Naive thymus-derived CD4-positive, alpha-beta T cell (primary cell): ENCODE measurements at regions not wholly inside any gene's neighbourhood (a gene's known extent, or its start where the extent isn't known, plus 50 kb on each side); places are given as distances from the start of the nearest gene placed in this dataset.

Source experiments
- ATAC-seq: fragments of 150-1000 bp; cut with Tn5 transposase; 2 replicates; pipeline ENCODE4 v1.10.0; 2021; ENCODE audit warnings: mild to moderate bottlenecking, moderate library complexity
- CTCF ChIA-PET: fragments of 350-600 bp; sonication (Branson Sonifier 250); formaldehyde crosslinking; loops from one replicate; lab custom pipeline; 2021; ENCODE audit warnings: antibody characterized with exemption; lab: Charles Lee
- POLR2A ChIA-PET: fragments of 350-600 bp; sonication (Branson Sonifier 250); formaldehyde crosslinking; loops from one replicate; lab custom pipeline; 2021; ENCODE audit warnings: antibody characterized with exemption, inconsistent platforms; lab: Charles Lee
- DNase-seq, 9 donors: peaks; one replicate each; pipeline versions ENCODE4 v3.0.0 to v3.0.0-alpha.2; 2020 to 2022; ENCODE audit warnings: mixed read lengths in 1 of 9
- H3K27ac ChIP-seq: one replicate; pipeline ENCODE4 v1.7.0; 2013; ENCODE audit warnings: mild to moderate bottlenecking, low read depth, low read length, moderate library complexity
- H3K27me3 ChIP-seq, 2 donors: one replicate each; pipeline ENCODE4 v1.7.0; 2013; ENCODE audit warnings: low read length in 2 of 2, mild to moderate bottlenecking in 2 of 2, moderate library complexity in 2 of 2; ENCODE audit not compliant: control insufficient read depth in 2 of 2, insufficient read depth in 2 of 2
- H3K36me3 ChIP-seq, 3 experiments: 1 replicate in 2 of 3; 2 replicates in 1 of 3; pipeline ENCODE4 v1.7.0; 2013; ENCODE audit warnings: low read length in 3 of 3, mild to moderate bottlenecking in 3 of 3, moderate library complexity in 1 of 3; ENCODE audit not compliant: insufficient read depth in 3 of 3, control insufficient read depth in 2 of 3
- H3K4me1 ChIP-seq, 2 donors: one replicate each; pipeline ENCODE4 v1.7.0; 2013; ENCODE audit warnings: low read length in 2 of 2, mild to moderate bottlenecking in 2 of 2, moderate library complexity in 1 of 2; ENCODE audit not compliant: control insufficient read depth in 2 of 2, insufficient read depth in 2 of 2
- H3K4me3 ChIP-seq: 2 replicates; pipeline ENCODE4 v1.7.0; 2013; ENCODE audit warnings: mild to moderate bottlenecking, low read length
- H3K9me3 ChIP-seq, 3 experiments: 1 replicate in 2 of 3; 2 replicates in 1 of 3; pipeline ENCODE4 v1.7.0; 2013; ENCODE audit warnings: low read length in 3 of 3; ENCODE audit not compliant: control insufficient read depth in 2 of 3
- H3K27ac Mint-ChIP-seq, 9 donors: one replicate each; pipeline ENCODE4 v1.8.0; 2020 to 2022; ENCODE audit warnings: mixed read lengths in 9 of 9, mild to moderate bottlenecking in 8 of 9, moderate library complexity in 5 of 9, inconsistent platforms in 2 of 9
- H3K27me3 Mint-ChIP-seq, 5 donors: one replicate each; pipeline ENCODE4 v1.8.0; 2021 to 2022; ENCODE audit warnings: mixed read lengths in 5 of 5, mild to moderate bottlenecking in 1 of 5
- H3K36me3 Mint-ChIP-seq, 5 donors: one replicate each; pipeline ENCODE4 v1.8.0; 2020 to 2022; ENCODE audit warnings: mixed read lengths in 5 of 5, mild to moderate bottlenecking in 3 of 5, inconsistent platforms in 1 of 5
- H3K4me1 Mint-ChIP-seq, 7 donors: one replicate each; pipeline ENCODE4 v1.8.0; 2020 to 2022; ENCODE audit warnings: mixed read lengths in 7 of 7, mild to moderate bottlenecking in 3 of 7, inconsistent platforms in 1 of 7
- H3K4me3 Mint-ChIP-seq, 10 donors: one replicate each; pipeline ENCODE4 v1.8.0; 2020 to 2022; ENCODE audit warnings: mild to moderate bottlenecking in 10 of 10, mixed read lengths in 10 of 10, moderate library complexity in 6 of 10, inconsistent platforms in 2 of 10
- H3K9me3 Mint-ChIP-seq, 11 donors: one replicate each; pipeline ENCODE4 v1.8.0; 2020 to 2022; ENCODE audit warnings: mixed read lengths in 11 of 11, mild to moderate bottlenecking in 4 of 11, inconsistent platforms in 1 of 11, moderate library complexity in 1 of 11
- intact Hi-C, 2 donors: fragments of 100-400 bp; cut with micrococcal nuclease; formaldehyde crosslinking; loops; one replicate each; pipeline ENCODE4 v1.15.1; 2023

- Mint-ChIP-seq H3K4me1 (peaks cover 34 to 67% (median 51%) of the 10 kb centered on the region in 7 donors), H3K36me3 (no peaks in the 10 kb centered on the region), H3K27me3 (peaks cover 0 to 34% (median 0%) of the 10 kb centered on the region in 5 donors), H3K27ac (peak overlapping the region in 8 of 9 donors; percentile 32 to 99 (median 98)), H3K4me3 (peak overlapping the region in 2 of 10 donors; percentile 39 to 64), H3K9me3 (no peaks in the 10 kb centered on the region)
- DNase-seq (no peak), ATAC-seq (no peak)
- Histone ChIP-seq H3K36me3 (no peaks in the 10 kb centered on the region), H3K4me3 (no peak overlapping the region), H3K27me3 (no peaks in the 10 kb centered on the region), H3K9me3 (no peaks in the 10 kb centered on the region), H3K4me1 (peaks cover 39 to 41% of the 10 kb centered on the region in 2 donors), H3K27ac (no peak overlapping the region)
- ChIA-PET POLR2A (interaction anchor here (1.1 to 7.5 kb wide), 3 partner anchors 29 to 419 kb away, joined by 3 to 40 read pairs (median 4); partner anchors contain the start of gene EXTL2), CTCF (interaction anchor here (0.6 to 6.9 kb wide), 3 partner anchors 41 to 391 kb away, joined by 5 to 94 read pairs (median 13); no protein-coding TSS in a partner anchor)
- intact Hi-C loops: loop anchor here (2.0 to 5.0 kb wide), 2 partner anchors 33 to 139 kb away; no protein-coding TSS in a partner anchor
Measured at GRCh38 chr1:101313356-101313755, 76.5 kb downstream of the S1PR1 start.

GRCh38 chr1:101314244-101314643 is 77.4 kb downstream of the S1PR1 start:
- peak overlapping the region in 4 of 9 donors; percentile 23 to 96 (median 54) for H3K27ac Mint-ChIP-seq
- H3K27me3 Mint-ChIP-seq: peaks cover 0 to 39% (median 0%) of the 10 kb centered on the region in 5 donors
- no peak overlapping the region for H3K27ac ChIP-seq
- H3K4me1 ChIP-seq: peaks cover 32 to 33% of the 10 kb centered on the region in 2 donors
- peak overlapping the region in 1 of 10 donors; percentile 2 for H3K4me3 Mint-ChIP-seq
- no peak overlapping the region for H3K4me3 ChIP-seq
- ChIA-PET CTCF (interaction anchor here (6.9 kb wide), 1 partner anchor 44 kb away, joined by 94 read pairs; no protein-coding TSS in a partner anchor), POLR2A (interaction anchor here (7.5 kb wide), 1 partner anchor 40 kb away, joined by 40 read pairs; no protein-coding TSS in a partner anchor)
- intact Hi-C loops: loop anchor here in 1 of 2 donors (2.0 to 5.0 kb wide), 2 partner anchors 19 to 138 kb away; no protein-coding TSS in a partner anchor
- ATAC-seq (no peak), DNase-seq (no peak)
- H3K36me3 Mint-ChIP-seq: no peaks in the 10 kb centered on the region
- no peaks in the 10 kb centered on the region for H3K27me3 ChIP-seq
- H3K4me1 Mint-ChIP-seq: peaks cover 31 to 58% (median 43%) of the 10 kb centered on the region in 7 donors
- no peaks in the 10 kb centered on the region for H3K36me3 ChIP-seq
- peaks cover 0 to under 1% (median 0%) of the 10 kb centered on the region in 11 donors for H3K9me3 Mint-ChIP-seq
- H3K9me3 ChIP-seq: no peaks in the 10 kb centered on the region

GRCh38 chr1:101316256-101316655 is 79.4 kb downstream of the S1PR1 start:
- Histone ChIP-seq H3K4me1 (peaks cover 17 to 18% of the 10 kb centered on the region in 2 donors), H3K4me3 (no peak overlapping the region), H3K36me3 (no peaks in the 10 kb centered on the region), H3K27ac (no peak overlapping the region), H3K9me3 (no peaks in the 10 kb centered on the region), H3K27me3 (no peaks in the 10 kb centered on the region)
- ChIA-PET CTCF (interaction anchor here (1.4 kb wide), 1 partner anchor 41 kb away, joined by 4 read pairs; no protein-coding TSS in a partner anchor), POLR2A (no interaction called here)
- H3K27ac Mint-ChIP-seq: peak overlapping the region in 1 of 9 donors; percentile 58
- ATAC-seq (no peak), DNase-seq (no peak)
- H3K36me3 Mint-ChIP-seq: no peaks in the 10 kb centered on the region
- H3K4me1 Mint-ChIP-seq: peaks cover 15 to 38% (median 23%) of the 10 kb centered on the region in 7 donors
- peaks cover 0 to 45% (median 0%) of the 10 kb centered on the region in 5 donors for H3K27me3 Mint-ChIP-seq
- intact Hi-C loops: no loop called here
- H3K9me3 Mint-ChIP-seq: peaks cover 0 to 1% (median 0%) of the 10 kb centered on the region in 11 donors
- no peak overlapping the region for H3K4me3 Mint-ChIP-seq

GRCh38 chr1:101316799-101317198 is 80.0 kb downstream of the S1PR1 start:
- H3K4me1 ChIP-seq: peaks cover 12% of the 10 kb centered on the region in 2 donors
- intact Hi-C loops: loop anchor here in 1 of 2 donors (1.0 kb wide), 1 partner anchor 7 kb away; no protein-coding TSS in a partner anchor
- Mint-ChIP-seq H3K36me3 (no peaks in the 10 kb centered on the region), H3K9me3 (peaks cover 0 to 1% (median 0%) of the 10 kb centered on the region in 11 donors), H3K4me1 (peaks cover 9 to 33% (median 18%) of the 10 kb centered on the region in 7 donors), H3K27ac (no peak overlapping the region), H3K27me3 (peaks cover 0 to 50% (median 0%) of the 10 kb centered on the region in 5 donors), H3K4me3 (no peak overlapping the region)
- no peak for DNase-seq
- ChIA-PET CTCF (interaction anchor here (2.1 kb wide), 1 partner anchor 7 kb away, joined by 11 read pairs; no protein-coding TSS in a partner anchor), POLR2A (no interaction called here)
- no peak for ATAC-seq
- H3K27me3 ChIP-seq: no peaks in the 10 kb centered on the region
- H3K36me3 ChIP-seq: no peaks in the 10 kb centered on the region
- H3K27ac ChIP-seq: no peak overlapping the region
- H3K9me3 ChIP-seq: no peaks in the 10 kb centered on the region
- H3K4me3 ChIP-seq: no peak overlapping the region

GRCh38 chr1:101317590-101317989 is 80.8 kb downstream of the S1PR1 start:
- no peaks in the 10 kb centered on the region for H3K36me3 ChIP-seq
- ChIA-PET POLR2A (interaction anchor here (0.5 to 2.0 kb wide), 3 partner anchors 8 to 57 kb away, joined by 4 to 10 read pairs (median 5); no protein-coding TSS in a partner anchor), CTCF (interaction anchor here (1.2 to 2.1 kb wide), 2 partner anchors 8 to 38 kb away, joined by 5 to 11 read pairs; no protein-coding TSS in a partner anchor)
- Mint-ChIP-seq H3K4me1 (peaks cover 4 to 27% (median 10%) of the 10 kb centered on the region in 7 donors), H3K27ac (no peak overlapping the region), H3K4me3 (no peak overlapping the region), H3K36me3 (no peaks in the 10 kb centered on the region), H3K27me3 (peaks cover 0 to 56% (median 0%) of the 10 kb centered on the region in 5 donors), H3K9me3 (peaks cover 0 to 1% (median 0%) of the 10 kb centered on the region in 11 donors)
- ATAC-seq: no peak
- no peak overlapping the region for H3K27ac ChIP-seq
- no peak for DNase-seq
- no peak overlapping the region for H3K4me3 ChIP-seq
- peaks cover 4% of the 10 kb centered on the region in 2 donors for H3K4me1 ChIP-seq
- intact Hi-C loops: loop anchor here in 1 of 2 donors (1.0 kb wide), 1 partner anchor 8 kb away; no protein-coding TSS in a partner anchor
- no peaks in the 10 kb centered on the region for H3K27me3 ChIP-seq
- no peaks in the 10 kb centered on the region for H3K9me3 ChIP-seq

- Histone ChIP-seq H3K9me3 (no peaks in the 10 kb centered on the region), H3K36me3 (no peaks in the 10 kb centered on the region), H3K27ac (no peak overlapping the region), H3K4me1 (no peaks in the 10 kb centered on the region), H3K27me3 (no peaks in the 10 kb centered on the region), H3K4me3 (no peak overlapping the region)
- CTCF ChIA-PET: interaction anchor here (2.5 kb wide), 1 partner anchor 13 kb away, joined by 12 read pairs; no protein-coding TSS in a partner anchor
- intact Hi-C loops: no loop called here
- no peaks in the 10 kb centered on the region for H3K36me3 Mint-ChIP-seq
- no peak overlapping the region for H3K27ac Mint-ChIP-seq
- ATAC-seq (no peak), DNase-seq (no peak)
- H3K9me3 Mint-ChIP-seq: peaks cover 0 to 1% (median 0%) of the 10 kb centered on the region in 11 donors
- H3K4me1 Mint-ChIP-seq: peaks cover 0 to 8% (median 0%) of the 10 kb centered on the region in 7 donors
- H3K4me3 Mint-ChIP-seq: no peak overlapping the region
- POLR2A ChIA-PET: interaction anchor here (1.1 kb wide), 1 partner anchor 35 kb away, joined by 3 read pairs; no protein-coding TSS in a partner anchor
- H3K27me3 Mint-ChIP-seq: peaks cover 0 to 65% (median 0%) of the 10 kb centered on the region in 5 donors
Measured at GRCh38 chr1:101323535-101323934, 86.7 kb downstream of the S1PR1 start.
